GM12878 (cell line): ENCODE measurements at regions not wholly inside any gene's neighbourhood (a gene's known extent, or its start where the extent isn't known, plus 50 kb on each side); places are given as distances from the start of the nearest gene placed in this dataset.

Source experiments
- ATAC-seq: fragments of 200-7000 bp; cut with Tn5 transposase; 3 replicates; pipeline ENCODE4 v1.9.1; 2020; ENCODE audit warnings: mild to moderate bottlenecking, moderate library complexity
- BruUV-seq: library from RNA; stranded (reverse); fragments of 400-500 nt; replicated peaks from 2 replicates; lab custom pipeline; 2021; lab: Mats Ljungman, UMichigan
- CTCF ChIA-PET: fragments of 300-600 bp; sonication (Branson Sonifier 250); formaldehyde crosslinking; extraction: SDS; loops from one replicate; lab custom pipeline; 2021; ENCODE audit warnings: inconsistent platforms; lab: Yijun Ruan, JAX
- POLR2A ChIA-PET: fragments of 350-600 bp; formaldehyde crosslinking; extraction: SDS; loops from one replicate; lab custom pipeline; 2021; ENCODE audit warnings: inconsistent platforms; lab: Charles Lee
- RAD21 ChIA-PET: fragments of 300-600 bp; sonication (Branson Sonifier 250); formaldehyde crosslinking; loops from one replicate; lab custom pipeline; 2023; ENCODE audit warnings: antibody characterized with exemption; ENCODE audit not compliant: unreplicated experiment; lab: Charles Lee
- SMC1A ChIA-PET: fragments of 300-600 bp; sonication (Branson Sonifier 250); formaldehyde crosslinking; loops from one replicate; lab custom pipeline; 2023; ENCODE audit not compliant: unreplicated experiment, uncharacterized antibody; lab: Charles Lee
- DNase-seq: peaks from one replicate; pipeline ENCODE4 v3.0.0-alpha.2; 2011; ENCODE audit warnings: low read depth, low spot score
- FAIRE-seq: peaks from 3 replicates; lab custom pipeline; 2011; peaks lifted over from hg19 to GRCh38; lab: Jason Lieb, UNC
- H2AFZ ChIP-seq: 2 replicates; pipeline ENCODE4 v1.6.0; 2011; ENCODE audit warnings: low read depth, low read length, control low read depth; ENCODE audit not compliant: control insufficient read depth
- H3K27ac ChIP-seq: 2 replicates; pipeline ENCODE4 v1.5.1; 2011; ENCODE audit warnings: control low read depth; ENCODE audit not compliant: control insufficient read depth, insufficient read depth
- H3K27me3 ChIP-seq, 2 experiments: replicated peaks in 1 of 2; 2 replicates each; pipeline versions ENCODE4 v1.6.0 to v1.6.1; 2011; ENCODE audit warnings: low read length in 1 of 2; ENCODE audit not compliant: control insufficient read depth in 2 of 2, insufficient read depth in 2 of 2
- H3K36me3 ChIP-seq, 2 experiments: 2 replicates each; pipeline ENCODE4 v1.5.1; 2011; ENCODE audit warnings: low read length in 1 of 2; ENCODE audit not compliant: control insufficient read depth in 2 of 2, insufficient read depth in 2 of 2
- H3K4me1 ChIP-seq: 2 replicates; pipeline ENCODE4 v1.6.1; 2011; ENCODE audit warnings: mild to moderate bottlenecking, low read length, moderate library complexity, mixed read lengths; ENCODE audit not compliant: control insufficient read depth, insufficient read depth
- H3K4me2 ChIP-seq: 2 replicates; pipeline ENCODE4 v1.6.0; 2011; ENCODE audit warnings: control low read depth; ENCODE audit not compliant: control insufficient read depth, insufficient read depth
- H3K4me3 ChIP-seq: fragments of 200-600 bp; sonication (generic); 2 replicates; pipeline ENCODE4 v1.5.1; 2016
- H3K79me2 ChIP-seq: 2 replicates; pipeline ENCODE4 v1.6.0; 2011; ENCODE audit warnings: low read length; ENCODE audit not compliant: control insufficient read depth, insufficient read depth
- H3K9ac ChIP-seq: 2 replicates; pipeline ENCODE4 v1.8.0; 2011; ENCODE audit warnings: low read length, control low read depth, mixed read lengths; ENCODE audit not compliant: control insufficient read depth, insufficient read depth
- H3K9me3 ChIP-seq: replicated peaks from 3 replicates; pipeline ENCODE4 v1.5.1; 2011; ENCODE audit warnings: mild to moderate bottlenecking, low read length; ENCODE audit not compliant: control insufficient read depth, insufficient read depth
- H4K20me1 ChIP-seq: 2 replicates; pipeline ENCODE4 v1.6.0; 2011; ENCODE audit not compliant: control insufficient read depth, insufficient read depth
- ATF7 ChIP-seq: fragments of 450-650 bp; IDR thresholded peaks from 2 replicates; pipeline ENCODE4 v1.6.1; 2016; ENCODE audit warnings: low read depth, mild to moderate bottlenecking
- BRCA1 ChIP-seq: IDR thresholded peaks from 2 replicates; pipeline ENCODE4 v1.6.1; 2011; ENCODE audit warnings: low read depth, low read length, improper control_type of control experiment
- CBX3 ChIP-seq: fragments of 200-600 bp; sonication (generic); IDR thresholded peaks from 2 replicates; pipeline ENCODE4 v1.6.1; 2016; ENCODE audit warnings: low read depth, borderline replicate concordance
- EED ChIP-seq: sonication (generic); IDR thresholded peaks from 2 replicates; pipeline ENCODE4 v1.6.1; 2016; ENCODE audit warnings: antibody characterized with exemption, low read depth
- FOXK2 ChIP-seq: fragments of 450-650 bp; IDR thresholded peaks from 2 replicates; pipeline ENCODE4 v1.6.1; 2017; ENCODE audit warnings: mild to moderate bottlenecking, moderate library complexity
- GATAD2B ChIP-seq: fragments of 450-650 bp; conservative IDR thresholded peaks from 2 replicates; pipeline ENCODE4 v1.6.1; 2017; ENCODE audit warnings: low read depth, mild to moderate bottlenecking, moderate library complexity
- MEF2A ChIP-seq: IDR thresholded peaks from 2 replicates; pipeline ENCODE4 v1.6.1; 2011; ENCODE audit warnings: low read depth, mild to moderate bottlenecking, low read length, moderate library complexity; ENCODE audit not compliant: insufficient read depth
- MEF2B ChIP-seq: fragments of 450-650 bp; IDR thresholded peaks from 2 replicates; pipeline ENCODE4 v1.6.1; 2018; ENCODE audit warnings: mild to moderate bottlenecking, moderate library complexity; ENCODE audit not compliant: partially characterized antibody, poor library complexity, severe bottlenecking
- NFYA ChIP-seq: IDR thresholded peaks from 2 replicates; pipeline ENCODE4 v1.6.1; 2011; ENCODE audit warnings: low read depth, mild to moderate bottlenecking, low read length, improper control_type of control experiment, borderline replicate concordance
- PAX5 ChIP-seq: IDR thresholded peaks from 2 replicates; pipeline ENCODE4 v1.6.1; 2011; ENCODE audit warnings: low read depth, low read length, borderline replicate concordance
- RAD21 ChIP-seq: IDR thresholded peaks from 2 replicates; pipeline ENCODE4 v1.6.1; 2011; ENCODE audit warnings: mild to moderate bottlenecking, low read depth, low read length, moderate library complexity; ENCODE audit not compliant: insufficient read depth
- SMC3 ChIP-seq: IDR thresholded peaks from 2 replicates; pipeline ENCODE4 v1.6.1; 2011; ENCODE audit warnings: low read length, improper control_type of control experiment, borderline replicate concordance
- TAF1 ChIP-seq: IDR thresholded peaks from 2 replicates; pipeline ENCODE4 v1.6.1; 2011; ENCODE audit warnings: mild to moderate bottlenecking, low read depth, low read length, borderline replicate concordance
- TBL1XR1 ChIP-seq: IDR thresholded peaks from 2 replicates; pipeline ENCODE4 v1.6.1; 2012; ENCODE audit warnings: low read depth, low read length, improper control_type of control experiment
- ZZZ3 ChIP-seq: IDR thresholded peaks from 2 replicates; pipeline ENCODE4 v1.6.1; 2011; ENCODE audit warnings: low read depth; ENCODE audit not compliant: control insufficient read depth, insufficient read length
- WGBS: methylation state at CpG from one replicate; pipeline ENCODE4 v1.1.6; 2016; ENCODE audit warnings: low lambda C conversion rate; ENCODE audit not compliant: insufficient replicate concordance, insufficient coverage; ENCODE audit errors: missing lambda C conversion rate; 5-methylcytosine and 5-hydroxymethylcytosine counted together
- in situ Hi-C: fragments of 300-500 bp; cut with MboI; formaldehyde crosslinking; loops from 9 replicates; pipeline ENCODE4 v1.14.3; 2018; ENCODE audit warnings: mixed read lengths
- intact Hi-C: fragments of 100-400 bp; cut with micrococcal nuclease; formaldehyde crosslinking; loops from one replicate; pipeline ENCODE4 v1.14.2; 2022; ENCODE audit not compliant: unreplicated experiment
- TF ChIP-seq, protein P1 (sequence below): IDR thresholded peaks from 2 replicates; pipeline ENCODE4 v1.6.1; 2011; ENCODE audit warnings: mild to moderate bottlenecking, low read depth, low read length, moderate library complexity; ENCODE audit not compliant: insufficient replicate concordance
- TF ChIP-seq, protein P2 (sequence below), 3 experiments: IDR thresholded peaks in 2 of 3; conservative IDR thresholded peaks in 1 of 3; 2 replicates each; pipeline ENCODE4 v1.5.1; 2011; ENCODE audit warnings: low read depth in 3 of 3, low read length in 3 of 3, mild to moderate bottlenecking in 3 of 3, control low read depth in 2 of 3, moderate library complexity in 2 of 3, inconsistent platforms in 1 of 3, mixed read lengths in 1 of 3; ENCODE audit not compliant: control insufficient read depth in 2 of 3, insufficient read depth in 1 of 3; ENCODE audit errors: extremely low read depth in 1 of 3
- TF ChIP-seq, protein P3 (sequence below): fragments of 450-650 bp; IDR thresholded peaks from 2 replicates; pipeline ENCODE4 v1.6.1; 2018; ENCODE audit warnings: mild to moderate bottlenecking, low read depth, moderate library complexity; ENCODE audit not compliant: partially characterized antibody

DNA sequence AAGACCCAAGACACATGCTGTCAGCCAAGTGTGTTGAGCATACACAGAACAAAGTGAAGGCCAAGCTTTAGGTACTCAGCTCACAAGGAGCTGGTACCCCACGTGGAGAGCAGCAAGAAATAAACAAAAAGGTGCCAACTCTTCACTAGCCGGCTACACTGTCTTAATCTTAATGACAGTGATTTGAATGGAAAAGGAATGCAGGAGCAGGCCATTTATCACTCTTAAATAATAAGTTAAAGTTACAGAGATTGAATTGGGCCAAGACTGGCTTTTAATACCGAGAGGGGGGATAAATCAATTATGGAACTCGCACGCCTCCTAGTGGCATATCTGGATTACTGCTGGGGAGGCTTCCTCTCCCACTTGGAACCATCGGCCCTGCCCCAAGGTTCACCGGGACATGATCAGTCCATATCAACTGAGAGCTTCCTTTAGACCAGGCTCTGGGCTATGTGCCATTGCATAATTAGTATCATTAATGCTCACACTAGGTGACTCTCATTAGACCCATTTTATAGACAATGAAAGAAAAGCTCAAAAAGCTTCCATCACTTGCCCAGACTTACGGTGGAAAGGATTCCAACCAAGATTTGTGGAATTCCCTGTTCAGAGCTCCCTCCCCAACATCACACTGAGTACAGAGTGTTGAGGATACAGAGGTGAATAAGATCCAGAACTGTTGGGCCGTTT, 94.0 kb downstream of the ACTL7B start:
- intact Hi-C loops (loop anchor here (1.0 to 5.0 kb wide), 5 partner anchors 191 to 1340 kb away; no protein-coding TSS in a partner anchor), in situ Hi-C loops (loop anchor here (10.0 kb wide), 1 partner anchor 1287 kb away; no protein-coding TSS in a partner anchor)
- TF ChIP-seq EED = no peak
- TF ChIP-seq SMC3 = peak; percentile 76
- TF ChIP-seq NFYA = no peak
- peak; percentile 82 for TF ChIP-seq RAD21
- no peak for TF ChIP-seq TBL1XR1
- TF ChIP-seq, protein P1, sequence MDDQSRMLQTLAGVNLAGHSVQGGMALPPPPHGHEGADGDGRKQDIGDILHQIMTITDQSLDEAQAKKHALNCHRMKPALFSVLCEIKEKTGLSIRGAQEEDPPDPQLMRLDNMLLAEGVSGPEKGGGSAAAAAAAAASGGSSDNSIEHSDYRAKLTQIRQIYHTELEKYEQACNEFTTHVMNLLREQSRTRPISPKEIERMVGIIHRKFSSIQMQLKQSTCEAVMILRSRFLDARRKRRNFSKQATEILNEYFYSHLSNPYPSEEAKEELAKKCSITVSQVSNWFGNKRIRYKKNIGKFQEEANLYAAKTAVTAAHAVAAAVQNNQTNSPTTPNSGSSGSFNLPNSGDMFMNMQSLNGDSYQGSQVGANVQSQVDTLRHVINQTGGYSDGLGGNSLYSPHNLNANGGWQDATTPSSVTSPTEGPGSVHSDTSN = no peak
- TF ChIP-seq ZZZ3 = no peak
- no peak for TF ChIP-seq MEF2B
- no peak for TF ChIP-seq BRCA1
- TF ChIP-seq MEF2A = no peak
- TF ChIP-seq, protein P2, sequence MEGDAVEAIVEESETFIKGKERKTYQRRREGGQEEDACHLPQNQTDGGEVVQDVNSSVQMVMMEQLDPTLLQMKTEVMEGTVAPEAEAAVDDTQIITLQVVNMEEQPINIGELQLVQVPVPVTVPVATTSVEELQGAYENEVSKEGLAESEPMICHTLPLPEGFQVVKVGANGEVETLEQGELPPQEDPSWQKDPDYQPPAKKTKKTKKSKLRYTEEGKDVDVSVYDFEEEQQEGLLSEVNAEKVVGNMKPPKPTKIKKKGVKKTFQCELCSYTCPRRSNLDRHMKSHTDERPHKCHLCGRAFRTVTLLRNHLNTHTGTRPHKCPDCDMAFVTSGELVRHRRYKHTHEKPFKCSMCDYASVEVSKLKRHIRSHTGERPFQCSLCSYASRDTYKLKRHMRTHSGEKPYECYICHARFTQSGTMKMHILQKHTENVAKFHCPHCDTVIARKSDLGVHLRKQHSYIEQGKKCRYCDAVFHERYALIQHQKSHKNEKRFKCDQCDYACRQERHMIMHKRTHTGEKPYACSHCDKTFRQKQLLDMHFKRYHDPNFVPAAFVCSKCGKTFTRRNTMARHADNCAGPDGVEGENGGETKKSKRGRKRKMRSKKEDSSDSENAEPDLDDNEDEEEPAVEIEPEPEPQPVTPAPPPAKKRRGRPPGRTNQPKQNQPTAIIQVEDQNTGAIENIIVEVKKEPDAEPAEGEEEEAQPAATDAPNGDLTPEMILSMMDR (IDR thresholded peaks at IDR 0.05 in 2 of 3, conservative IDR thresholded peaks at IDR 0.05 in 1 of 3; ENCODE audit: control insufficient read depth in 2 of 3, extremely low read depth in 1 of 3, insufficient read depth in 1 of 3, low read depth in 3 of 3, low read length in 3 of 3) = peak; percentile 79 to 83 (median 82)
- TF ChIP-seq, protein P3, sequence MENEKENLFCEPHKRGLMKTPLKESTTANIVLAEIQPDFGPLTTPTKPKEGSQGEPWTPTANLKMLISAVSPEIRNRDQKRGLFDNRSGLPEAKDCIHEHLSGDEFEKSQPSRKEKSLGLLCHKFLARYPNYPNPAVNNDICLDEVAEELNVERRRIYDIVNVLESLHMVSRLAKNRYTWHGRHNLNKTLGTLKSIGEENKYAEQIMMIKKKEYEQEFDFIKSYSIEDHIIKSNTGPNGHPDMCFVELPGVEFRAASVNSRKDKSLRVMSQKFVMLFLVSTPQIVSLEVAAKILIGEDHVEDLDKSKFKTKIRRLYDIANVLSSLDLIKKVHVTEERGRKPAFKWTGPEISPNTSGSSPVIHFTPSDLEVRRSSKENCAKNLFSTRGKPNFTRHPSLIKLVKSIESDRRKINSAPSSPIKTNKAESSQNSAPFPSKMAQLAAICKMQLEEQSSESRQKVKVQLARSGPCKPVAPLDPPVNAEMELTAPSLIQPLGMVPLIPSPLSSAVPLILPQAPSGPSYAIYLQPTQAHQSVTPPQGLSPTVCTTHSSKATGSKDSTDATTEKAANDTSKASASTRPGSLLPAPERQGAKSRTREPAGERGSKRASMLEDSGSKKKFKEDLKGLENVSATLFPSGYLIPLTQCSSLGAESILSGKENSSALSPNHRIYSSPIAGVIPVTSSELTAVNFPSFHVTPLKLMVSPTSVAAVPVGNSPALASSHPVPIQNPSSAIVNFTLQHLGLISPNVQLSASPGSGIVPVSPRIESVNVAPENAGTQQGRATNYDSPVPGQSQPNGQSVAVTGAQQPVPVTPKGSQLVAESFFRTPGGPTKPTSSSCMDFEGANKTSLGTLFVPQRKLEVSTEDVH = no peak
- TF ChIP-seq PAX5 = no peak
- no peak for TF ChIP-seq ATF7
- no peak for TF ChIP-seq CBX3
- TF ChIP-seq GATAD2B = no peak
- TF ChIP-seq TAF1 = no peak
- TF ChIP-seq FOXK2 = no peak
- H3K27me3 ChIP-seq = no peaks in the 10 kb centered on the region
- H3K79me2 ChIP-seq = no peaks in the 10 kb centered on the region
- no peak for DNase-seq
- RAD21 ChIA-PET = interaction anchor here (0.8 to 1.3 kb wide), 6 partner anchors 192 to 1603 kb away, joined by 3 to 6 read pairs (median 3); no protein-coding TSS in a partner anchor
- peak; percentile 66 for FAIRE-seq
- SMC1A ChIA-PET = interaction anchor here (1.1 to 4.8 kb wide), 5 partner anchors 192 to 1337 kb away, joined by 3 to 14 read pairs (median 3); no protein-coding TSS in a partner anchor
- H3K9me3 ChIP-seq = no peaks in the 10 kb centered on the region
- POLR2A ChIA-PET = no interaction called here
- no peak overlapping the region for H3K4me2 ChIP-seq
- peaks cover under 1% of the 10 kb centered on the region; the same call in 1 of the 2 replicates for H3K4me1 ChIP-seq
- no peaks in the 10 kb centered on the region for H3K36me3 ChIP-seq
- no peak overlapping the region for H3K27ac ChIP-seq
- no peak overlapping the region for H3K4me3 ChIP-seq
- no peak overlapping the region for H2AFZ ChIP-seq
- BruUV-seq = no TSS peak
- WGBS = 33% methylated on average over 9 of the region's 9 CpGs
- H3K9ac ChIP-seq = no peak overlapping the region
- H4K20me1 ChIP-seq = no peaks in the 10 kb centered on the region
- ATAC-seq = peak; percentile 87
- CTCF ChIA-PET = interaction anchor here (0.8 to 3.2 kb wide), 17 partner anchors 10 to 1604 kb away, joined by 3 to 13 read pairs (median 3); no protein-coding TSS in a partner anchor
